ENCODE measurements at regions not wholly inside any gene's neighbourhood (a gene's known extent, or its start where the extent isn't known, plus 50 kb on each side); places are given as distances from the start of the nearest gene placed in this dataset.

DNA sequence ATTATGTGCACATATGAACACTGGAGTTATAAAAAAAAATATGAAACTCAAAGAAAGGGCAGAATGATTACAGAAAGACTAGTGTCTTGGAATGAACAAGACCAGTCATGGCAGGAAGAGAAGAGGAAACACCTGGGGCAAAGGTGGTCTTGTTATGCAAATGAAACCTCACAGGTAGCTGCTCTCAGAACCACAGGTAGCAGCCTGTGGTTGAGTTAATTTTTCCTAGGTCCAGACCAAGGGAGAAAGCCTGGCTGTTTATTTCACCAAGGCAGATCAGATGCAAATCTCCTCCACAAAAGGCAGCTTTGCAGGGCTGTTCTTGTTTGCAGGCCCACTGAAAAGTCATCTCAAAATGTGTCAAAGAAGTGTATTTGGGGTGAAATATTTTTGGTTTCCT is 785.8 kb downstream of the RNF144A start:
- TF ChIP-seq CTCF (IDR thresholded peaks at IDR 0.05): no peak
- no peak for TF ChIP-seq POLR2AphosphoS5 (IDR thresholded peaks at IDR 0.05)
- no peak for TF ChIP-seq POLR2A (IDR thresholded peaks at IDR 0.05)
- no peak for TF ChIP-seq EP300 (IDR thresholded peaks at IDR 0.05; ENCODE audit: low read depth)
